ENCODE measurements at regions not wholly inside any gene's neighbourhood (a gene's known extent, or its start where the extent isn't known, plus 50 kb on each side); places are given as distances from the start of the nearest gene placed in this dataset.

GRCh38 chr17:55588446-55589242, 77.4 kb upstream of the SMIM36 start:
- TF ChIP-seq CTCF (IDR thresholded peaks at IDR 0.05 in 8 of 11, conservative IDR thresholded peaks at IDR 0.05 in 3 of 11) (no peak), POLR2A (IDR thresholded peaks at IDR 0.05) (no peak)

All from spleen (tissue), 7 donors.